ENCODE measurements at regions not wholly inside any gene's neighbourhood (a gene's known extent, or its start where the extent isn't known, plus 50 kb on each side); places are given as distances from the start of the nearest gene placed in this dataset.

DNA sequence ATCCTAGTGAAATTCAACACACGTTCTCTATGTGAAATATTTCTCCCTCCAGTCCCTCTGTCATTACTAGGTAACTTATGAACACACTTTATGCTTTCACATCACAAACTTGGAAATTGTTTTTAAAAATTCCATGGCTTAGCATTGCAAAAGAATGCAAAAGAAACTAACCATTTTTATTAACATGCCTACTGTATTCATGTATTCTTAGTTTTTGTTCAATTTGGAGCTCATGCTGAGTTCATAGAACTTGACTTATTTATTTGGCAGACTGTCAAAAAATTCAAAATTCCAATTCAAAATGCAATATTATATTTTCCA, 155.0 kb upstream of the SEMA3C start:
- TF ChIP-seq POLR2A (IDR thresholded peaks at IDR 0.05) = no peak
- TF ChIP-seq, protein P1, sequence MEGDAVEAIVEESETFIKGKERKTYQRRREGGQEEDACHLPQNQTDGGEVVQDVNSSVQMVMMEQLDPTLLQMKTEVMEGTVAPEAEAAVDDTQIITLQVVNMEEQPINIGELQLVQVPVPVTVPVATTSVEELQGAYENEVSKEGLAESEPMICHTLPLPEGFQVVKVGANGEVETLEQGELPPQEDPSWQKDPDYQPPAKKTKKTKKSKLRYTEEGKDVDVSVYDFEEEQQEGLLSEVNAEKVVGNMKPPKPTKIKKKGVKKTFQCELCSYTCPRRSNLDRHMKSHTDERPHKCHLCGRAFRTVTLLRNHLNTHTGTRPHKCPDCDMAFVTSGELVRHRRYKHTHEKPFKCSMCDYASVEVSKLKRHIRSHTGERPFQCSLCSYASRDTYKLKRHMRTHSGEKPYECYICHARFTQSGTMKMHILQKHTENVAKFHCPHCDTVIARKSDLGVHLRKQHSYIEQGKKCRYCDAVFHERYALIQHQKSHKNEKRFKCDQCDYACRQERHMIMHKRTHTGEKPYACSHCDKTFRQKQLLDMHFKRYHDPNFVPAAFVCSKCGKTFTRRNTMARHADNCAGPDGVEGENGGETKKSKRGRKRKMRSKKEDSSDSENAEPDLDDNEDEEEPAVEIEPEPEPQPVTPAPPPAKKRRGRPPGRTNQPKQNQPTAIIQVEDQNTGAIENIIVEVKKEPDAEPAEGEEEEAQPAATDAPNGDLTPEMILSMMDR (IDR thresholded peaks at IDR 0.05) = no peak
